HFFc6 (cell line): ENCODE measurements at regions not wholly inside any gene's neighbourhood (a gene's known extent, or its start where the extent isn't known, plus 50 kb on each side); places are given as distances from the start of the nearest gene placed in this dataset.
A peak's percentile ranks its signal among the peaks of the same experiment; 100 is the strongest.

Experiments used
- DNase-seq: peaks from one replicate; pipeline ENCODE4 v3.0.0-alpha.2; 2018
- H3K27ac Mint-ChIP-seq: 2 replicates; pipeline ENCODE4 v1.8.0; 2020; ENCODE audit warnings: mild to moderate bottlenecking, mixed read lengths
- H3K27me3 Mint-ChIP-seq: 2 replicates; pipeline ENCODE4 v1.8.0; 2021; ENCODE audit warnings: mild to moderate bottlenecking, moderate library complexity, mixed read lengths; ENCODE audit not compliant: insufficient read depth
- H3K36me3 Mint-ChIP-seq: 2 replicates; pipeline ENCODE4 v1.8.0; 2021; ENCODE audit warnings: low read depth, mixed read lengths
- H3K4me1 Mint-ChIP-seq: 2 replicates; pipeline ENCODE4 v1.8.0; 2020; ENCODE audit warnings: low read depth, mixed read lengths
- H3K4me3 Mint-ChIP-seq: 2 replicates; pipeline ENCODE4 v1.8.0; 2020; ENCODE audit warnings: mild to moderate bottlenecking, moderate library complexity, mixed read lengths
- H3K9me3 Mint-ChIP-seq: 2 replicates; pipeline ENCODE4 v1.8.0; 2020; ENCODE audit warnings: mild to moderate bottlenecking, mixed read lengths
- TF ChIP-seq, protein P1 (sequence below): fragments of 200-600 bp; sonication (generic); IDR thresholded peaks from 2 replicates; pipeline ENCODE4 v1.5.0; 2021; ENCODE audit warnings: antibody characterized with exemption, mild to moderate bottlenecking

DNA sequence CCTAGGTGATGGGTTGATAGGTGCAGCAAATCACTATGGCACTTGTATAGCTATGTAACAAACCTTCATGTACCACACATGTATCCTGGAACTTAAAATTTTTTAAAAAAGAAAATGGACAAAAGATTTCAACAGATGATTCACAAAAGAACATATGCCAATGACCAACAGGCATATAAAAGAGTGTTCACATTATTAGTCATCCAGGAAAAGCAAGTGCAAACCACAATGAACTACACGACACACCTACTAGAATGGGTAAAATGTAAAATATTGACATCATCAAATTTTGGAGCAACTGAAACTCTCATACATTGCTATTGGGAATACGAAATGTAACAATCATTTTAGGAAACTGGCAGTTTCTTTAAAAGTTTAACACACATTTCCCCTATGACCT is 109.9 kb downstream of the YIPF5 start:
- Mint-ChIP-seq H3K27me3 (0 out of 2 replicates have a peak, but pooled peaks cover 2% of the 10 kb centered on the region), H3K4me1 (peaks cover 37% of the 10 kb centered on the region), H3K4me3 (no peak overlapping the region), H3K27ac (no peak overlapping the region), H3K36me3 (peaks cover 47% of the 10 kb centered on the region), H3K9me3 (peaks cover 32% of the 10 kb centered on the region)
- peak; percentile 38 for DNase-seq
- TF ChIP-seq, protein P1, sequence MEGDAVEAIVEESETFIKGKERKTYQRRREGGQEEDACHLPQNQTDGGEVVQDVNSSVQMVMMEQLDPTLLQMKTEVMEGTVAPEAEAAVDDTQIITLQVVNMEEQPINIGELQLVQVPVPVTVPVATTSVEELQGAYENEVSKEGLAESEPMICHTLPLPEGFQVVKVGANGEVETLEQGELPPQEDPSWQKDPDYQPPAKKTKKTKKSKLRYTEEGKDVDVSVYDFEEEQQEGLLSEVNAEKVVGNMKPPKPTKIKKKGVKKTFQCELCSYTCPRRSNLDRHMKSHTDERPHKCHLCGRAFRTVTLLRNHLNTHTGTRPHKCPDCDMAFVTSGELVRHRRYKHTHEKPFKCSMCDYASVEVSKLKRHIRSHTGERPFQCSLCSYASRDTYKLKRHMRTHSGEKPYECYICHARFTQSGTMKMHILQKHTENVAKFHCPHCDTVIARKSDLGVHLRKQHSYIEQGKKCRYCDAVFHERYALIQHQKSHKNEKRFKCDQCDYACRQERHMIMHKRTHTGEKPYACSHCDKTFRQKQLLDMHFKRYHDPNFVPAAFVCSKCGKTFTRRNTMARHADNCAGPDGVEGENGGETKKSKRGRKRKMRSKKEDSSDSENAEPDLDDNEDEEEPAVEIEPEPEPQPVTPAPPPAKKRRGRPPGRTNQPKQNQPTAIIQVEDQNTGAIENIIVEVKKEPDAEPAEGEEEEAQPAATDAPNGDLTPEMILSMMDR: no peak

DNA sequence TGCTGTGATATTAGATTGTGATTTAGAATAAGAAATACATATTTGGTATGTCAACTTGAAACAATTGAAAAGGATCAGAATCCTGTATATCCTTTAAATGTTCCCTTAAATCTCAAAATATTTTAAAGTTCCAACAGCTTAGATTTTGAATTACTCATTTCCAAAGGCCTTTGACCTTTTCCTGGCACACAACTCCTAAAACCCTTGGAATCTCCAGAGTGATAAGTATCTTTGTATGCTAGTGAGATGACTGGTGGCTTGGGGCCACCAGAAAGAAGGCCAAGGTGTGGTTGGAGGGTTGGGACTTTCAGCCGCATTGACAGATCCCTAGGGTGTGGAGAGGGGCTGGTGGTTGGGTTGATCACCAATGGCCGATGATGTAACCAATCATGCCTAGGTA is 104.7 kb downstream of the YIPF5 start:
- no peak for DNase-seq
- Mint-ChIP-seq H3K36me3 (peaks cover 8% of the 10 kb centered on the region), H3K27ac (no peak overlapping the region), H3K27me3 (no peaks in the 10 kb centered on the region), H3K9me3 (peaks cover 10% of the 10 kb centered on the region), H3K4me3 (no peak overlapping the region), H3K4me1 (peaks cover 54% of the 10 kb centered on the region)
- TF ChIP-seq, protein P1: no peak

DNA sequence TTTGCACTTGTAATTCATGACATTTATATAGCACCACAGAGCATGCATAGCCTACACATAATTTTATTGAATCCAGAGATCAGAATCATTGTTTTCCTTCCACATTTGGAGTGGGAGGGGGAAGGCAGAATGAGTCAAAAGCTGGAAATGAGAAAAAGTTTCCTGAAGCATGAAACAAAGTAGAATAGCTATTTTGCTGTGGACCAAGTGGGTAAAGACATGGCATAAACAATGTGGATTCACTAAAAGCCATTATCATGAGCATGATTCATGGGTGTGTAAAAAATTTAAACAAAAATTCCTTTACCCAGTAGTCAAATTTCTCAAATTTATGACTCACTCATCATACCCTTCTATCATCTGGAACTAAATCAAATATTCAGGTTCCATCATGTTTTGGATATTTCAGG is 97.9 kb downstream of the YIPF5 start:
- Mint-ChIP-seq H3K4me1 (peaks cover 66% of the 10 kb centered on the region), H3K4me3 (peak overlapping the region; percentile 40), H3K36me3 (peaks cover 18% of the 10 kb centered on the region), H3K27me3 (no peaks in the 10 kb centered on the region; the same call in 1 of the 2 replicates), H3K27ac (peak overlapping the region; percentile 78), H3K9me3 (peaks cover 6% of the 10 kb centered on the region)
- peak; percentile 73 for DNase-seq
- TF ChIP-seq, protein P1: no peak

DNA sequence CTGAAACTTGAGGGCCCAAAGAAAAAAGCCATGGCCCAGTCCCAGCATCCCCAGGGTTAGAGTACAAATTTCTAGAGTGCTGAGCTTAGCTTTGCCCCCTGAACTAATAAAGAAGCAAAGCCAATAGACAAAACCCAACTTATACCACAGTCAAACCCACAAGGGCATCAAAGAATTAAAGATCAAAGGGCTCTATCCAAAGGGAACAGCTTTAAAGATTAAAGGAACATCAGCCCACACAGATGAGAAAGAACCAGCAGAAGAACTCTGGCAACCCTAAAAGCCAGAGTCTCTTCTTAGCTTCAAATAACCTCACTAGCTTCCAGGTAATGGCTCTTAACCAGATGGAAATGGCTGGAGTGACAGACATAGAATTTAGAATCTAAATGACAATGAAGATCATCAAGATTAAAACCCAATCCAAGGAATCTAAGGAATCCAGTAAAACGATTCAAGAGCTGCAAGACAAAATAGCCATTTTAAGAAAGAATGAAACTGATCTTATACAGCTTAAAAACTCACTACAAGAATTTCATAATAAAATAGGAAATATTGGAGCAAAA is 93.9 kb downstream of the YIPF5 start:
- Mint-ChIP-seq H3K4me3 (no peak overlapping the region), H3K4me1 (peaks cover 44% of the 10 kb centered on the region), H3K27me3 (no peaks in the 10 kb centered on the region; the same call in 1 of the 2 replicates), H3K27ac (no peak overlapping the region; the same call in 1 of the 2 replicates), H3K36me3 (peaks cover 56% of the 10 kb centered on the region), H3K9me3 (peaks cover 33% of the 10 kb centered on the region)
- no peak for DNase-seq
- TF ChIP-seq, protein P1: no peak

DNA sequence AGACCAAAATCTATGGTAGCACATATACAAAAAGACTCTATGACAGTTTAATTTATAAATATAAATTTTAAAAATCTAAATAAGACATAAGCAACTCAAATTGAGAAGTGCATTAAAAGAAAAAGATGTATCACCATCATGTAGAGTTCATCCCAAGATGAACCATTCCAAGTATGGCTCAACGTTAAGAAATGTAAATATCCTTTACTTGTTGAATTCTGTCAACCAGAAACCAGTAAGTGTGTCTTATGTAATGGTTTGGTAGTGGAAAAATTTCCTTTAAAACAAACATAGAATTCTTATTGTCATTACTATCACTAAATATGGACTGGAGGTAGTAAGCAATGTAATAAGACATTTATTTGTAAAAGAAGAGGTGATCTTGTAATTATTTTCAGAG is 87.3 kb downstream of the YIPF5 start:
- Mint-ChIP-seq H3K4me3 (no peak overlapping the region), H3K27ac (no peak overlapping the region), H3K9me3 (peaks cover 31% of the 10 kb centered on the region), H3K4me1 (peaks cover 1% of the 10 kb centered on the region), H3K36me3 (peaks cover 36% of the 10 kb centered on the region), H3K27me3 (no peaks in the 10 kb centered on the region)
- TF ChIP-seq, protein P1: no peak
- DNase-seq: no peak

DNA sequence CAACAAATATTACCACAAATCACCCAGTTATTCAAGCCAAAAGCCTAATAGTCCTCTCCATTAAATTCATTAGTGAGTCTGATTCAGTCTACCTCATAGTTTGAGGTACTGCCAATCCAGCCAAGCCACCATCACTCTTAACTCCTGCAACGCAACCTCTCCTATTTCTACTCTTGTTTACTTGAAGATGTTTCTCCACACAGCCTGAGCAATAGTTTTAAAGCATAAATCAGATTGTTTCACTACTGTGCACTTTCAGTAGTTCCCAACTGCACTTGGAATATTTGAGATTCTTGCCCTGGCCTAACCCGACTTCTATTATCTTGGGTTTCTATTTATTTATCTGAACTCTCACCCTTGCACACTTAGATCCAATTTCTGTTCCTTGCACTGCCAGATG is 85.5 kb downstream of the YIPF5 start:
- Mint-ChIP-seq H3K4me1 (peaks cover 19% of the 10 kb centered on the region), H3K27ac (no peak overlapping the region), H3K4me3 (no peak overlapping the region), H3K27me3 (no peaks in the 10 kb centered on the region), H3K36me3 (peaks cover 21% of the 10 kb centered on the region), H3K9me3 (peaks cover 26% of the 10 kb centered on the region)
- DNase-seq: no peak
- TF ChIP-seq, protein P1: no peak
